T1000 (cell line): ENCODE measurements at regions not wholly inside any gene's neighbourhood (a gene's known extent, or its start where the extent isn't known, plus 50 kb on each side); places are given as distances from the start of the nearest gene placed in this dataset.

Experiments
- DNase-seq: peaks from one replicate; lab custom pipeline; 2025; ENCODE audit warnings: mixed read lengths; lab: John Stamatoyannopoulos, UW

GRCh38 chr6:114785235-114786127 is 442.7 kb upstream of the HS3ST5 start:
- no peak for DNase-seq

GRCh38 chr6:114783783-114784182 is 441.0 kb upstream of the HS3ST5 start:
- DNase-seq, result no peak

- no peak for DNase-seq
Observed at GRCh38 chr6:114783083-114783482, 440.3 kb upstream of the HS3ST5 start.

- no peak for DNase-seq
Observed at GRCh38 chr6:114764866-114765265, 422.0 kb upstream of the HS3ST5 start.

GRCh38 chr6:114762145-114762544 is 419.3 kb upstream of the HS3ST5 start:
- DNase-seq, result no peak

GRCh38 chr6:114747995-114748625 is 405.3 kb upstream of the HS3ST5 start:
- DNase-seq, result peak; percentile 18

GRCh38 chr6:114740547-114740946 is 397.7 kb upstream of the HS3ST5 start:
- no peak for DNase-seq

- no peak for DNase-seq
Observed at GRCh38 chr6:114739656-114740055, 396.8 kb upstream of the HS3ST5 start.

GRCh38 chr6:114735025-114735735 is 392.4 kb upstream of the HS3ST5 start:
- no peak for DNase-seq

- no peak for DNase-seq
Observed at GRCh38 chr6:114733596-114733995, 390.8 kb upstream of the HS3ST5 start.

GRCh38 chr6:114718716-114719270 is 376.0 kb upstream of the HS3ST5 start:
- DNase-seq, result no peak

- no peak for DNase-seq
Observed at GRCh38 chr6:114718186-114718585, 375.4 kb upstream of the HS3ST5 start.

GRCh38 chr6:114714836-114715507 is 372.1 kb upstream of the HS3ST5 start:
- DNase-seq, result no peak

GRCh38 chr6:114713690-114714089 is 370.9 kb upstream of the HS3ST5 start:
- no peak for DNase-seq

- no peak for DNase-seq
Observed at GRCh38 chr6:114712129-114712662, 369.4 kb upstream of the HS3ST5 start.

- DNase-seq, result no peak
Observed at GRCh38 chr6:114707081-114707620, 364.3 kb upstream of the HS3ST5 start.

GRCh38 chr6:114690625-114691024 is 347.8 kb upstream of the HS3ST5 start:
- DNase-seq, result no peak

GRCh38 chr6:114659513-114659912 is 316.7 kb upstream of the HS3ST5 start:
- no peak for DNase-seq

- DNase-seq, result no peak
Observed at GRCh38 chr6:114651611-114652010, 308.8 kb upstream of the HS3ST5 start.

GRCh38 chr6:114650891-114651290 is 308.1 kb upstream of the HS3ST5 start:
- DNase-seq, result no peak

GRCh38 chr6:114649298-114649697 is 306.5 kb upstream of the HS3ST5 start:
- no peak for DNase-seq
